ENCODE measurements at regions not wholly inside any gene's neighbourhood (a gene's known extent, or its start where the extent isn't known, plus 50 kb on each side); places are given as distances from the start of the nearest gene placed in this dataset.

- Histone ChIP-seq H3K4me1 (no peaks in the 10 kb centered on the region), H3K9me3 (peaks cover 8% of the 10 kb centered on the region), H3K36me3 (no peaks in the 10 kb centered on the region), H3K4me3 (no peak overlapping the region), H3K4me2 (no peak overlapping the region), H3K27me3 (no peaks in the 10 kb centered on the region), H3K9ac (no peak overlapping the region), H4K20me1 (no peaks in the 10 kb centered on the region), H3K27ac (no peak overlapping the region)
- TF ChIP-seq Cebpa-rat (IDR thresholded peaks at IDR 0.05) = no peak
These were observed 88.7 kb downstream of the IGLL5 start for GRCh38 chr22:22976033-22976922.

GRCh38 chr22:22977479-22978200 is 90.0 kb downstream of the IGLL5 start:
- Histone ChIP-seq H3K4me1 (no peaks in the 10 kb centered on the region), H3K4me2 (no peak overlapping the region), H3K9me3 (peaks cover 21% of the 10 kb centered on the region), H3K36me3 (no peaks in the 10 kb centered on the region), H3K27ac (no peak overlapping the region), H3K4me3 (no peak overlapping the region), H4K20me1 (no peaks in the 10 kb centered on the region), H3K27me3 (no peaks in the 10 kb centered on the region), H3K9ac (no peak overlapping the region)
- no peak for TF ChIP-seq Cebpa-rat (IDR thresholded peaks at IDR 0.05)

- Histone ChIP-seq H3K27me3 (no peaks in the 10 kb centered on the region), H3K9ac (no peak overlapping the region), H3K4me1 (no peaks in the 10 kb centered on the region), H3K4me2 (no peak overlapping the region), H3K4me3 (no peak overlapping the region), H3K27ac (no peak overlapping the region), H3K36me3 (no peaks in the 10 kb centered on the region), H3K9me3 (peaks cover 28% of the 10 kb centered on the region), H4K20me1 (no peaks in the 10 kb centered on the region)
- TF ChIP-seq Cebpa-rat (IDR thresholded peaks at IDR 0.05) = no peak
These were observed 91.0 kb downstream of the IGLL5 start for GRCh38 chr22:22978637-22979036.

GRCh38 chr22:22979121-22979724 is 91.1 kb upstream of the GNAZ start:
- H3K36me3 ChIP-seq = no peaks in the 10 kb centered on the region
- H3K9ac ChIP-seq = no peak overlapping the region
- H3K4me2 ChIP-seq = no peak overlapping the region
- peaks cover 28% of the 10 kb centered on the region for H3K9me3 ChIP-seq
- no peaks in the 10 kb centered on the region for H4K20me1 ChIP-seq
- no peak overlapping the region for H3K4me3 ChIP-seq
- TF ChIP-seq Cebpa-rat (IDR thresholded peaks at IDR 0.05) = no peak
- no peak overlapping the region for H3K27ac ChIP-seq
- no peaks in the 10 kb centered on the region for H3K4me1 ChIP-seq
- no peaks in the 10 kb centered on the region for H3K27me3 ChIP-seq

- Histone ChIP-seq H3K4me3 (no peak overlapping the region), H3K27ac (no peak overlapping the region), H3K36me3 (no peaks in the 10 kb centered on the region), H3K9ac (no peak overlapping the region), H3K27me3 (no peaks in the 10 kb centered on the region), H3K4me1 (no peaks in the 10 kb centered on the region), H4K20me1 (no peaks in the 10 kb centered on the region), H3K4me2 (no peak overlapping the region), H3K9me3 (peaks cover 28% of the 10 kb centered on the region)
- TF ChIP-seq Cebpa-rat (IDR thresholded peaks at IDR 0.05) = no peak
These were observed 90.4 kb upstream of the GNAZ start for GRCh38 chr22:22979954-22980353.

- Histone ChIP-seq H3K9ac (no peak overlapping the region), H3K9me3 (peaks cover 28% of the 10 kb centered on the region), H3K4me3 (no peak overlapping the region), H3K27me3 (no peaks in the 10 kb centered on the region), H3K4me1 (no peaks in the 10 kb centered on the region), H3K27ac (no peak overlapping the region), H4K20me1 (no peaks in the 10 kb centered on the region), H3K4me2 (no peak overlapping the region), H3K36me3 (no peaks in the 10 kb centered on the region)
- TF ChIP-seq Cebpa-rat (IDR thresholded peaks at IDR 0.05) = no peak
These were observed 88.4 kb upstream of the GNAZ start for GRCh38 chr22:22981670-22982571.

GRCh38 chr22:22982616-22983015 is 87.7 kb upstream of the GNAZ start:
- Histone ChIP-seq H3K9ac (no peak overlapping the region), H4K20me1 (no peaks in the 10 kb centered on the region), H3K27me3 (no peaks in the 10 kb centered on the region), H3K36me3 (no peaks in the 10 kb centered on the region), H3K4me2 (no peak overlapping the region), H3K4me1 (no peaks in the 10 kb centered on the region), H3K9me3 (peaks cover 28% of the 10 kb centered on the region), H3K4me3 (no peak overlapping the region), H3K27ac (no peak overlapping the region)
- no peak for TF ChIP-seq Cebpa-rat (IDR thresholded peaks at IDR 0.05)

- no peak overlapping the region for H3K27ac ChIP-seq
- no peaks in the 10 kb centered on the region for H4K20me1 ChIP-seq
- no peaks in the 10 kb centered on the region for H3K36me3 ChIP-seq
- H3K4me3 ChIP-seq = no peak overlapping the region
- H3K27me3 ChIP-seq = no peaks in the 10 kb centered on the region
- H3K9me3 ChIP-seq = peaks cover 28% of the 10 kb centered on the region
- no peak overlapping the region for H3K4me2 ChIP-seq
- TF ChIP-seq Cebpa-rat (IDR thresholded peaks at IDR 0.05) = no peak
- H3K9ac ChIP-seq = no peak overlapping the region
- no peaks in the 10 kb centered on the region for H3K4me1 ChIP-seq
These were observed 87.2 kb upstream of the GNAZ start for GRCh38 chr22:22983123-22983522.

- H3K9ac ChIP-seq = no peak overlapping the region
- no peak for TF ChIP-seq Cebpa-rat (IDR thresholded peaks at IDR 0.05)
- H4K20me1 ChIP-seq = no peaks in the 10 kb centered on the region
- H3K27me3 ChIP-seq = no peaks in the 10 kb centered on the region
- no peaks in the 10 kb centered on the region for H3K4me1 ChIP-seq
- H3K27ac ChIP-seq = no peak overlapping the region
- H3K4me3 ChIP-seq = no peak overlapping the region
- H3K36me3 ChIP-seq = no peaks in the 10 kb centered on the region
- H3K4me2 ChIP-seq = no peak overlapping the region
- peaks cover 28% of the 10 kb centered on the region for H3K9me3 ChIP-seq
These were observed 86.5 kb upstream of the GNAZ start for GRCh38 chr22:22983816-22984215.

Data from BLaER1 (cell line).